ENCODE measurements at regions not wholly inside any gene's neighbourhood (a gene's known extent, or its start where the extent isn't known, plus 50 kb on each side); places are given as distances from the start of the nearest gene placed in this dataset.

- DNase-seq: no peak
Observed at GRCh38 chr13:76160506-76160905, 524.4 kb downstream of the LMO7 start.

- no peak for DNase-seq
Observed at GRCh38 chr13:76157926-76158325, 521.8 kb downstream of the LMO7 start.

- DNase-seq: no peak
Observed at GRCh38 chr13:76153239-76153638, 517.1 kb downstream of the LMO7 start.

- no peak for DNase-seq
Observed at GRCh38 chr13:76148926-76149325, 512.8 kb downstream of the LMO7 start.

GRCh38 chr13:76148374-76148773, 512.2 kb downstream of the LMO7 start:
- no peak for DNase-seq

GRCh38 chr13:76132532-76132931, 496.4 kb downstream of the LMO7 start:
- no peak for DNase-seq

GRCh38 chr13:76131551-76131950, 495.4 kb downstream of the LMO7 start:
- DNase-seq: no peak

GRCh38 chr13:76129305-76130000, 493.3 kb downstream of the LMO7 start:
- no peak for DNase-seq

GRCh38 chr13:76127922-76128321, 491.8 kb downstream of the LMO7 start:
- no peak for DNase-seq

- DNase-seq: no peak
Observed at GRCh38 chr13:76123548-76123947, 487.4 kb downstream of the LMO7 start.

- DNase-seq: no peak
Observed at GRCh38 chr13:76116751-76117360, 480.7 kb downstream of the LMO7 start.

GRCh38 chr13:76106763-76107162, 470.6 kb downstream of the LMO7 start:
- no peak for DNase-seq

GRCh38 chr13:76094645-76095044, 458.5 kb downstream of the LMO7 start:
- no peak for DNase-seq

GRCh38 chr13:76091076-76091475, 454.9 kb downstream of the LMO7 start:
- no peak for DNase-seq

GRCh38 chr13:76086729-76087128, 450.6 kb downstream of the LMO7 start:
- no peak for DNase-seq

GRCh38 chr13:76067850-76068249, 431.7 kb downstream of the LMO7 start:
- DNase-seq: no peak

- DNase-seq: no peak
Observed at GRCh38 chr13:76053181-76053580, 417.1 kb downstream of the LMO7 start.

GRCh38 chr13:76049376-76049746, 413.2 kb downstream of the LMO7 start:
- DNase-seq: no peak

GRCh38 chr13:76048675-76049375, 412.7 kb downstream of the LMO7 start:
- no peak for DNase-seq

- DNase-seq: no peak
Observed at GRCh38 chr13:76048131-76048530, 412.0 kb downstream of the LMO7 start.

- DNase-seq: no peak
Observed at GRCh38 chr13:76043874-76044273, 407.7 kb downstream of the LMO7 start.

- DNase-seq: no peak
Observed at GRCh38 chr13:76038920-76039716, 403.0 kb downstream of the LMO7 start.

- DNase-seq: no peak
Observed at GRCh38 chr13:76036176-76036575, 400.0 kb downstream of the LMO7 start.

- DNase-seq: no peak
Observed at GRCh38 chr13:76035711-76036110, 399.6 kb downstream of the LMO7 start.

Measured in NCI-H2029 (cell line).